PC-3 (cell line): ENCODE measurements at regions not wholly inside any gene's neighbourhood (a gene's known extent, or its start where the extent isn't known, plus 50 kb on each side); places are given as distances from the start of the nearest gene placed in this dataset.

Experiments used
- ATAC-seq: fragments of 200-7000 bp; cut with Tn5 transposase; 2 replicates; pipeline ENCODE4 v1.9.1; 2020; ENCODE audit warnings: mild to moderate bottlenecking, moderate library complexity
- BruUV-seq: library from RNA; stranded (reverse); fragments of 400-500 nt; replicated peaks from 2 replicates; lab custom pipeline; 2021; lab: Mats Ljungman, UMichigan
- CTCF ChIA-PET: fragments of 300-600 bp; sonication (Branson Sonifier 250); formaldehyde crosslinking; loops from one replicate; lab custom pipeline; 2022; ENCODE audit warnings: antibody characterized with exemption; lab: Charles Lee
- POLR2A ChIA-PET: fragments of 300-600 bp; sonication (Branson Sonifier 250); formaldehyde crosslinking; loops from one replicate; lab custom pipeline; 2022; ENCODE audit warnings: antibody characterized with exemption; ENCODE audit not compliant: unreplicated experiment; lab: Charles Lee
- DNase-seq: peaks from one replicate; pipeline ENCODE4 v3.0.0-alpha.2; 2015
- H2AFZ ChIP-seq: fragments of 300-600 bp; sonication (generic); 2 replicates; pipeline ENCODE4 v1.6.0; 2016; ENCODE audit warnings: antibody characterized with exemption, low read length
- H3F3A ChIP-seq: fragments of 300-600 bp; sonication (generic); one replicate; pipeline ENCODE4 v1.6.0; 2017; ENCODE audit warnings: antibody characterized with exemption, low read length, control low read depth, mild to moderate bottlenecking; ENCODE audit not compliant: unreplicated experiment
- H3K27ac ChIP-seq: fragments of 300-600 bp; sonication (generic); 2 replicates; pipeline ENCODE4 v1.5.1; 2016; ENCODE audit warnings: mild to moderate bottlenecking, low read length
- H3K27me3 ChIP-seq: fragments of 300-600 bp; sonication (generic); 2 replicates; pipeline ENCODE4 v1.6.1; 2016; ENCODE audit warnings: low read length, mixed read lengths
- H3K36me3 ChIP-seq: fragments of 300-600 bp; sonication (generic); 2 replicates; pipeline ENCODE4 v1.6.1; 2016; ENCODE audit warnings: low read depth, mixed run types, low read length, mixed read lengths
- H3K4me1 ChIP-seq: fragments of 300-600 bp; sonication (generic); 2 replicates; pipeline ENCODE4 v1.5.1; 2016; ENCODE audit warnings: low read length; ENCODE audit not compliant: insufficient read depth
- H3K4me2 ChIP-seq: fragments of 300-600 bp; sonication (generic); 2 replicates; pipeline ENCODE4 v1.6.0; 2016; ENCODE audit warnings: low read length
- H3K4me3 ChIP-seq: fragments of 300-600 bp; sonication (generic); 2 replicates; pipeline ENCODE4 v1.5.1; 2016; ENCODE audit warnings: mild to moderate bottlenecking, low read length, mixed read lengths
- H3K79me2 ChIP-seq: fragments of 300-600 bp; sonication (generic); 2 replicates; pipeline ENCODE4 v1.6.1; 2017; ENCODE audit warnings: low read length, mixed read lengths
- H3K9ac ChIP-seq: fragments of 300-600 bp; sonication (generic); 2 replicates; pipeline ENCODE4 v1.6.0; 2016; ENCODE audit warnings: mild to moderate bottlenecking, low read length
- H3K9me2 ChIP-seq: fragments of 300-600 bp; sonication (generic); replicated peaks from 2 replicates; pipeline ENCODE4 v1.6.1; 2016; ENCODE audit warnings: mixed run types, low read length, mixed read lengths
- H3K9me3 ChIP-seq: fragments of 300-600 bp; sonication (generic); 2 replicates; pipeline ENCODE4 v1.6.1; 2016; ENCODE audit warnings: low read length, mixed read lengths
- H4K20me1 ChIP-seq: fragments of 300-600 bp; sonication (generic); 2 replicates; pipeline ENCODE4 v1.6.1; 2016; ENCODE audit warnings: low read length, mixed read lengths
- EZH2 ChIP-seq: fragments of 300-600 bp; sonication (generic); IDR thresholded peaks from one replicate; pipeline ENCODE4 v1.6.1; 2017; ENCODE audit warnings: antibody characterized with exemption, mild to moderate bottlenecking, low read length; ENCODE audit not compliant: unreplicated experiment
- EZH2phosphoT487 ChIP-seq: fragments of 300-600 bp; sonication (generic); IDR thresholded peaks from 2 replicates; pipeline ENCODE4 v1.6.1; 2018; ENCODE audit warnings: mild to moderate bottlenecking, antibody characterized with exemption, low read length, borderline replicate concordance
- intact Hi-C: fragments of 100-400 bp; cut with micrococcal nuclease; formaldehyde crosslinking; loops from 2 replicates; pipeline ENCODE4 v1.9.0; 2023
- TF ChIP-seq, protein P1 (sequence below): fragments of 300-600 bp; sonication (generic); conservative IDR thresholded peaks from 2 replicates; pipeline ENCODE4 v1.5.1; 2017; ENCODE audit warnings: antibody characterized with exemption, low read depth, mild to moderate bottlenecking, low read length

DNA sequence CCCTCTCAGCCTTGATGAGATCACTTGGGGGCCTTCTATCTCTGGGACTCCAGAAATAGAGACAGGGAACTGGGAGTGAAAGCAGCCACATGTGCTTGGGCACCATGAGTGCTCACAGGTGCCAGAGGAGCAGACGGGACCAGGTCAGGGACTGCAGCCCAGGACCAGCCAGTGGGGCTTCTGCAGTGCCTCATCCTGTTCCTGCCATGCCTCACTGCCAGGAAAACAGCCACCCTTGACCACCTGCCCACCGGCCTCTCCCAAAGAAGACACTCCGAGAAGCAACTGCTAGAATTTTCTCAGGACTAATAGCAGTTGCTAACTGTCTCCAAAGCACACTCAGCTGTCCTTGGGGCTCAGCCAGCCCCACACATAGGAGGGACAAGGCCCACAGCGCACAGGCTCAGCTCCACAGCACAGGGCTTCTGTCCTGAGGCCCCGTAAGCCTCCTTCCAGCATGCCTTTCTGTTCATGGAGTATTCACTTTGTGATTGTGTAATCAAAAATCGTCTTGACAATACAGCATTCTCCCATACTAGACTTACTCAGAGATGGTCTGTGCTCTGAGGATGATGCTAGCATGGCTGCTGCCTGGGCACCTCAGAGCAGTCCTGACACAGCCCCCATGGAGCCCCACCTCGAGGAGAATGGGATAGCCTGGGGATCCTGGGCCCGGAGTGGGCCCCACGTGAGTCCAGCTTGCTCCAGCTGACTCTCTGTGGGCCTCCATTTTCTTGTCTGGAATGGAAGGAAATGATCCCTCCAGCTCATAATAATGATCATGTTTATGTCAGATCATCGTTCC, 115.7 kb upstream of the RET start:
- ATAC-seq, result no peak
- Histone ChIP-seq H3F3A (no peaks in the 10 kb centered on the region), H3K27me3 (peaks cover 24% of the 10 kb centered on the region), H3K9me3 (no peaks in the 10 kb centered on the region), H4K20me1 (no peaks in the 10 kb centered on the region), H3K4me3 (no peak overlapping the region), H3K4me1 (peaks cover 13% of the 10 kb centered on the region), H3K9me2 (no peaks in the 10 kb centered on the region), H2AFZ (no peak overlapping the region), H3K9ac (no peak overlapping the region), H3K27ac (no peak overlapping the region), H3K4me2 (no peak overlapping the region), H3K36me3 (no peaks in the 10 kb centered on the region), H3K79me2 (no peaks in the 10 kb centered on the region)
- ChIA-PET POLR2A (no interaction called here), CTCF (no interaction called here)
- no peak for DNase-seq
- TF ChIP-seq, protein P1, sequence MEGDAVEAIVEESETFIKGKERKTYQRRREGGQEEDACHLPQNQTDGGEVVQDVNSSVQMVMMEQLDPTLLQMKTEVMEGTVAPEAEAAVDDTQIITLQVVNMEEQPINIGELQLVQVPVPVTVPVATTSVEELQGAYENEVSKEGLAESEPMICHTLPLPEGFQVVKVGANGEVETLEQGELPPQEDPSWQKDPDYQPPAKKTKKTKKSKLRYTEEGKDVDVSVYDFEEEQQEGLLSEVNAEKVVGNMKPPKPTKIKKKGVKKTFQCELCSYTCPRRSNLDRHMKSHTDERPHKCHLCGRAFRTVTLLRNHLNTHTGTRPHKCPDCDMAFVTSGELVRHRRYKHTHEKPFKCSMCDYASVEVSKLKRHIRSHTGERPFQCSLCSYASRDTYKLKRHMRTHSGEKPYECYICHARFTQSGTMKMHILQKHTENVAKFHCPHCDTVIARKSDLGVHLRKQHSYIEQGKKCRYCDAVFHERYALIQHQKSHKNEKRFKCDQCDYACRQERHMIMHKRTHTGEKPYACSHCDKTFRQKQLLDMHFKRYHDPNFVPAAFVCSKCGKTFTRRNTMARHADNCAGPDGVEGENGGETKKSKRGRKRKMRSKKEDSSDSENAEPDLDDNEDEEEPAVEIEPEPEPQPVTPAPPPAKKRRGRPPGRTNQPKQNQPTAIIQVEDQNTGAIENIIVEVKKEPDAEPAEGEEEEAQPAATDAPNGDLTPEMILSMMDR, result no peak
- TF ChIP-seq EZH2phosphoT487 (no peak), EZH2 (no peak)
- no TSS peak for BruUV-seq
- intact Hi-C loops, result no loop called here

DNA sequence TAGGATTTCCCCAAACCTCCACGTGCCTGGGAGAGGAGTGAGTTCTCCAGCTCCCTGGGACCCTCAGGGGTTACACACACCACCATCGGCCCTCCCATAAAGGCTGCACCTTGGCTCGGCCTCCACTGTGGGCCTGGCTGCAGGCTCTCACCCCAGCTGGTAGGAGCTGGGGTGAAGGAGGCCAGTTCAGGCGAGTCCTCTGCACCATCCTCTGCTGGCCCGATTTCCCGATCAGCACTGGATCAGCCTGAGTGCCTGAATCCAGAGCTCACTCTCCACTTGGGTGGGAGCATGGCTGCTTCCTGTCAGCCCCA, 115.1 kb upstream of the RET start:
- Histone ChIP-seq H3K4me3 (no peak overlapping the region), H3K9me3 (no peaks in the 10 kb centered on the region), H4K20me1 (no peaks in the 10 kb centered on the region), H3K27me3 (peaks cover 28% of the 10 kb centered on the region), H3K27ac (no peak overlapping the region), H3K4me2 (no peak overlapping the region), H3K36me3 (no peaks in the 10 kb centered on the region), H3K9me2 (no peaks in the 10 kb centered on the region), H3K79me2 (no peaks in the 10 kb centered on the region), H2AFZ (no peak overlapping the region), H3F3A (no peaks in the 10 kb centered on the region), H3K9ac (no peak overlapping the region), H3K4me1 (peaks cover 13% of the 10 kb centered on the region)
- intact Hi-C loops, result no loop called here
- no TSS peak for BruUV-seq
- CTCF ChIA-PET, result no interaction called here
- no peak for DNase-seq
- no peak for ATAC-seq
- TF ChIP-seq, protein P1, result no peak
- no peak for TF ChIP-seq EZH2
- TF ChIP-seq EZH2phosphoT487, result no peak
- POLR2A ChIA-PET, result no interaction called here

DNA sequence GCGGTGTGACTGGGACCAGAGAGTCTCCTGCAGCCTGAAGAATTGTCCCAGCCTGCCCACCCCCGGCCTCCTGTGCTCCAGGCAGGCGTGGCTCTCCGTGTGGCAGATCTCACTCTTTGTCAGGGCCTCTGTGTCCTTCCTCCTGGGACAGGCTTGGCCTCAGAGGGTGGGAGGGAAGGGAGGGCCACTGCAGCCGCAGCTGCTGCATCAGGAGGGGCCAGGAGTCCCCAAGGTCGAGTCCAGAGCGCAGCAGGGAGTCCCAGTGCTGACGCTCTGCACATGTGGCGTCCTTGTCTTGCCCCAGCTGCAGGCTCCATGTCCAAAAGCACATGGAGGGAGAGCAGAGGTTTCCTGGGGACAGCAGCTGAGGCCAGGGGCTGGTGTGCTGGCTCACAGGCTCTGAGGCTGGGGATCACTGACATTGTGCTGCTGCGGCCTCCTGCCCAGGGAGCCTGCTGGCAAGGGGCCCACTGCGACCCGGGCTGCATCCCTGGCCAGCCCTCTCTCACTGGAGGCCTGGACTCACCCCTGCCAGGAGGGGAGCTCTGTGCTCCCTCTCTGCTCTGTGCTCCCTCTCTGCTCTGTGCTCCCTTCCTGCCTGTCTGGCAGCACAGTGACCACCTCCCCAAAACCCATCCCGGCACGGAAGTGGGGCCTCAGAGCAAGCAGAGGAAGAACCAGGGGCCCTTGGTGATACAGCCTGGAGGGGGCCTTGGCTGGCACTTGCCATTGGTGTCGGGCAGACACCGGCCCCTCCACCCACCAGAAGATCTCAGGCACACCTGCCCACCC, 114.6 kb upstream of the RET start:
- Histone ChIP-seq H3K79me2 (no peaks in the 10 kb centered on the region), H2AFZ (no peak overlapping the region)

More for the DNA sequence above, 114.6 kb upstream of the RET start:
- ChIA-PET POLR2A (no interaction called here), CTCF (no interaction called here)
- H3K4me3 ChIP-seq, result no peak overlapping the region
- H3F3A ChIP-seq, result no peaks in the 10 kb centered on the region
- DNase-seq (no peak), ATAC-seq (no peak)
- no peaks in the 10 kb centered on the region for H4K20me1 ChIP-seq
- H3K4me1 ChIP-seq, result peaks cover 13% of the 10 kb centered on the region
- H3K9me3 ChIP-seq, result no peaks in the 10 kb centered on the region
- TF ChIP-seq EZH2 (no peak), EZH2phosphoT487 (no peak)
- TF ChIP-seq, protein P1, result no peak
- no peak overlapping the region for H3K27ac ChIP-seq
- H3K9ac ChIP-seq, result no peak overlapping the region
- H3K9me2 ChIP-seq, result no peaks in the 10 kb centered on the region
- BruUV-seq, result no TSS peak
- H3K36me3 ChIP-seq, result no peaks in the 10 kb centered on the region
- H3K27me3 ChIP-seq, result peaks cover 28% of the 10 kb centered on the region
- intact Hi-C loops, result no loop called here
- H3K4me2 ChIP-seq, result no peak overlapping the region
